ENCODE measurements at regions not wholly inside any gene's neighbourhood (a gene's known extent, or its start where the extent isn't known, plus 50 kb on each side); places are given as distances from the start of the nearest gene placed in this dataset.

DNA sequence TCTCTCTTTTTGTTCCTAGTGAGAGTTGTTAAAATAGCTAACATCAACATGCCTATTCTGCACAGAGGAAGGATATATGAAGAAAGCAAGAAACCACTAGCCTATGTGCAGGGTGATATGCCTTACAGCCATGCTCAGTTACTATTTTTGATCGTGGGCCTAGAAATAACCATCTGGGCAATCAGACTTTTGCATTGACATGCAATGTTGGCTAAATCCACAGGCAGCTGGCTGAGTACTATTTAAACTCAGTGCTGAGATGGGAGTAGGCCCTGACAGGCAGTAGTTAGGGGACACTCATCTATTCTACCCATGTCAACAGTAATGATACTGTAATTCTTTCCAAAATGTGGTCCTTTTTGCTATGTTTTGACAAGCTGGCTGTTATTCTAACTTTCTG is 89.6 kb downstream of the HDGFL1 start:
- TF ChIP-seq CTCF (IDR thresholded peaks at IDR 0.05) (no peak), POLR2A (IDR thresholded peaks at IDR 0.05) (no peak), POLR2AphosphoS5 (IDR thresholded peaks at IDR 0.05) (no peak)

Measured in transverse colon (tissue), 4 donors.